Peyer's patch (tissue), 4 donors: ENCODE measurements at regions not wholly inside any gene's neighbourhood (a gene's known extent, or its start where the extent isn't known, plus 50 kb on each side); places are given as distances from the start of the nearest gene placed in this dataset.

Source experiments
- POLR2A ChIP-seq, 2 donors: fragments of 450-650 bp; IDR thresholded peaks; one replicate each; pipeline ENCODE4 v1.5.1; 2017; ENCODE audit warnings: antibody characterized with exemption in 2 of 2, mild to moderate bottlenecking in 2 of 2, moderate library complexity in 2 of 2
- TF ChIP-seq, protein P1 (sequence below), 6 experiments: fragments of 450-650 bp in 4 of 6; fragments of 200-600 bp in 2 of 6; sonication (generic) in 1 of 6; IDR thresholded peaks; one replicate each; pipeline ENCODE4 v1.5.1; 2017 to 2019; ENCODE audit warnings: antibody characterized with exemption in 6 of 6, mild to moderate bottlenecking in 3 of 6, moderate library complexity in 1 of 6

DNA sequence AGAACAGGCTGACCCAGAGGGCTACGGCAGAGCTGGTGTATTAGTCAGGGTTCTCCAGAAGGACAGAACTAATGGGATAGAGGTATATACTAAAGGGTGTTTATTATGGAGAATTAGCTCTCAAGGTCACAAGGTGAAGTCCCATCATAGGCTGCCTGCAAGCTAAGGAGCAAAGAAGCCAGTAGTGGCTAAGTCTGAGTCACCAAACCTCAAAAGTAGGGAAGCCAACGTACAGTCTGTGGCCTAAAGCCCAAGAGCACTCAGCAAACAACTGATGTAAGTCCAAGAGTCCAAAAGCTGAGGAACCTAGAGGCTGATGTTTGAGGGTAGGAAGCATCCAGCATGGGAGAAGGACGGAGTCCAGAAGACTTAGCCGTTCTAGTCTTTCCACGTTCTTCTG is 179.2 kb downstream of the BACH1 start:
- TF ChIP-seq, protein P1, sequence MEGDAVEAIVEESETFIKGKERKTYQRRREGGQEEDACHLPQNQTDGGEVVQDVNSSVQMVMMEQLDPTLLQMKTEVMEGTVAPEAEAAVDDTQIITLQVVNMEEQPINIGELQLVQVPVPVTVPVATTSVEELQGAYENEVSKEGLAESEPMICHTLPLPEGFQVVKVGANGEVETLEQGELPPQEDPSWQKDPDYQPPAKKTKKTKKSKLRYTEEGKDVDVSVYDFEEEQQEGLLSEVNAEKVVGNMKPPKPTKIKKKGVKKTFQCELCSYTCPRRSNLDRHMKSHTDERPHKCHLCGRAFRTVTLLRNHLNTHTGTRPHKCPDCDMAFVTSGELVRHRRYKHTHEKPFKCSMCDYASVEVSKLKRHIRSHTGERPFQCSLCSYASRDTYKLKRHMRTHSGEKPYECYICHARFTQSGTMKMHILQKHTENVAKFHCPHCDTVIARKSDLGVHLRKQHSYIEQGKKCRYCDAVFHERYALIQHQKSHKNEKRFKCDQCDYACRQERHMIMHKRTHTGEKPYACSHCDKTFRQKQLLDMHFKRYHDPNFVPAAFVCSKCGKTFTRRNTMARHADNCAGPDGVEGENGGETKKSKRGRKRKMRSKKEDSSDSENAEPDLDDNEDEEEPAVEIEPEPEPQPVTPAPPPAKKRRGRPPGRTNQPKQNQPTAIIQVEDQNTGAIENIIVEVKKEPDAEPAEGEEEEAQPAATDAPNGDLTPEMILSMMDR (IDR thresholded peaks at IDR 0.05), result no peak
- no peak for TF ChIP-seq POLR2A (IDR thresholded peaks at IDR 0.05)
